ENCODE measurements at regions not wholly inside any gene's neighbourhood (a gene's known extent, or its start where the extent isn't known, plus 50 kb on each side); places are given as distances from the start of the nearest gene placed in this dataset.

GRCh38 chr12:115208098-115208497 is 524.1 kb upstream of the TBX3 start:
- no peak overlapping the region for H3K4me3 ChIP-seq (ENCODE audit: low read depth, low read length)

- H3K4me3 ChIP-seq (ENCODE audit: low read depth, low read length) = no peak overlapping the region
These were observed 523.4 kb upstream of the TBX3 start for GRCh38 chr12:115207216-115207915.

- no peak overlapping the region for H3K4me3 ChIP-seq (ENCODE audit: low read depth, low read length)
These were observed 522.8 kb upstream of the TBX3 start for GRCh38 chr12:115206801-115207200.

GRCh38 chr12:115205755-115206308 is 521.9 kb upstream of the TBX3 start:
- no peak overlapping the region for H3K4me3 ChIP-seq (ENCODE audit: low read depth, low read length)

- no peak overlapping the region for H3K4me3 ChIP-seq (ENCODE audit: low read depth, low read length)
These were observed 521.2 kb upstream of the TBX3 start for GRCh38 chr12:115204957-115205754.

GRCh38 chr12:115203701-115204100 is 519.7 kb upstream of the TBX3 start:
- no peak overlapping the region for H3K4me3 ChIP-seq (ENCODE audit: low read depth, low read length)

GRCh38 chr12:115201966-115202365 is 518.0 kb upstream of the TBX3 start:
- no peak overlapping the region for H3K4me3 ChIP-seq (ENCODE audit: low read depth, low read length)

GRCh38 chr12:115199831-115200230 is 515.9 kb upstream of the TBX3 start:
- H3K4me3 ChIP-seq (ENCODE audit: low read depth, low read length) = no peak overlapping the region

- H3K4me3 ChIP-seq (ENCODE audit: low read depth, low read length) = no peak overlapping the region
These were observed 510.9 kb upstream of the TBX3 start for GRCh38 chr12:115194857-115195256.

GRCh38 chr12:115194448-115194847 is 510.5 kb upstream of the TBX3 start:
- H3K4me3 ChIP-seq (ENCODE audit: low read depth, low read length) = no peak overlapping the region

GRCh38 chr12:115191342-115191741 is 507.4 kb upstream of the TBX3 start:
- H3K4me3 ChIP-seq (ENCODE audit: low read depth, low read length) = no peak overlapping the region

GRCh38 chr12:115190010-115190770 is 506.2 kb upstream of the TBX3 start:
- no peak overlapping the region for H3K4me3 ChIP-seq (ENCODE audit: low read depth, low read length)

GRCh38 chr12:115185506-115185905 is 501.5 kb upstream of the TBX3 start:
- no peak overlapping the region for H3K4me3 ChIP-seq (ENCODE audit: low read depth, low read length)

- no peak overlapping the region for H3K4me3 ChIP-seq (ENCODE audit: low read depth, low read length)
These were observed 499.8 kb upstream of the TBX3 start for GRCh38 chr12:115183752-115184151.

- H3K4me3 ChIP-seq (ENCODE audit: low read depth, low read length) = no peak overlapping the region
These were observed 493.9 kb upstream of the TBX3 start for GRCh38 chr12:115177899-115178298.

- H3K4me3 ChIP-seq (ENCODE audit: low read depth, low read length) = no peak overlapping the region
These were observed 492.9 kb upstream of the TBX3 start for GRCh38 chr12:115176741-115177400.

GRCh38 chr12:115174920-115175319 is 490.9 kb upstream of the TBX3 start:
- H3K4me3 ChIP-seq (ENCODE audit: low read depth, low read length) = no peak overlapping the region

- H3K4me3 ChIP-seq (ENCODE audit: low read depth, low read length) = no peak overlapping the region
These were observed 488.5 kb upstream of the TBX3 start for GRCh38 chr12:115172521-115172920.

GRCh38 chr12:115169981-115170380 is 486.0 kb upstream of the TBX3 start:
- no peak overlapping the region for H3K4me3 ChIP-seq (ENCODE audit: low read depth, low read length)

GRCh38 chr12:115166698-115167315 is 482.8 kb upstream of the TBX3 start:
- H3K4me3 ChIP-seq (ENCODE audit: low read depth, low read length) = no peak overlapping the region
